ENCODE measurements at regions not wholly inside any gene's neighbourhood (a gene's known extent, or its start where the extent isn't known, plus 50 kb on each side); places are given as distances from the start of the nearest gene placed in this dataset.

DNA sequence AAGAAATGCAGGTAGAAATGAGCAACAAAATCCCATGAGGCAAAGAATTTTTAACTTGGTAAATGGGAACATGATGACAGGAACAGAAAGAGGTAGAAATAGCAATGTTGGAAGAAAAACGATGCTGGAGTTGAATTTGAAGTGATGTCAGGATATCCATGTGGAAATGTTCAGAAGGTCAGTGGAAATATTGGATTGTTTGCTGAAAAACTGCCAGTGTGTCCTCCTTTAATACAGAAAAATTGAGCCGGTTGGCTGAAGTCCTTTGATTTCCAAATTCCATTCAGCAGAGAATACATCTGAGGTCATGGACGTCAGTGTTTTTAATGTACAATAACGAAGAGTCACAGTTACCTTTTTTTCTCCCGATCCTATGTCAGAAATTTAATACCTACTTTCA, 110.0 kb upstream of the DMAC1 start:
- TF ChIP-seq, protein P1, sequence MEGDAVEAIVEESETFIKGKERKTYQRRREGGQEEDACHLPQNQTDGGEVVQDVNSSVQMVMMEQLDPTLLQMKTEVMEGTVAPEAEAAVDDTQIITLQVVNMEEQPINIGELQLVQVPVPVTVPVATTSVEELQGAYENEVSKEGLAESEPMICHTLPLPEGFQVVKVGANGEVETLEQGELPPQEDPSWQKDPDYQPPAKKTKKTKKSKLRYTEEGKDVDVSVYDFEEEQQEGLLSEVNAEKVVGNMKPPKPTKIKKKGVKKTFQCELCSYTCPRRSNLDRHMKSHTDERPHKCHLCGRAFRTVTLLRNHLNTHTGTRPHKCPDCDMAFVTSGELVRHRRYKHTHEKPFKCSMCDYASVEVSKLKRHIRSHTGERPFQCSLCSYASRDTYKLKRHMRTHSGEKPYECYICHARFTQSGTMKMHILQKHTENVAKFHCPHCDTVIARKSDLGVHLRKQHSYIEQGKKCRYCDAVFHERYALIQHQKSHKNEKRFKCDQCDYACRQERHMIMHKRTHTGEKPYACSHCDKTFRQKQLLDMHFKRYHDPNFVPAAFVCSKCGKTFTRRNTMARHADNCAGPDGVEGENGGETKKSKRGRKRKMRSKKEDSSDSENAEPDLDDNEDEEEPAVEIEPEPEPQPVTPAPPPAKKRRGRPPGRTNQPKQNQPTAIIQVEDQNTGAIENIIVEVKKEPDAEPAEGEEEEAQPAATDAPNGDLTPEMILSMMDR (IDR thresholded peaks at IDR 0.05) = no peak
- TF ChIP-seq POLR2A (IDR thresholded peaks at IDR 0.05) = no peak
- TF ChIP-seq EP300 (IDR thresholded peaks at IDR 0.05) = no peak
